GM19455 (cell line): ENCODE measurements at regions not wholly inside any gene's neighbourhood (a gene's known extent, or its start where the extent isn't known, plus 50 kb on each side); places are given as distances from the start of the nearest gene placed in this dataset.
A peak's percentile ranks its signal among the peaks of the same experiment; 100 is the strongest.

Experiments used
- ATAC-seq: cut with Tn5 transposase; IDR thresholded peaks from one replicate; pipeline ENCODE4 v1.9.1; 2021; ENCODE audit not compliant: unreplicated experiment

GRCh38 chr7:41255113-41255512 is 447.8 kb downstream of the INHBA start:
- ATAC-seq, result no peak

GRCh38 chr7:41252957-41253356 is 449.9 kb downstream of the INHBA start:
- ATAC-seq, result no peak

- ATAC-seq, result no peak
These were observed 450.3 kb downstream of the INHBA start for GRCh38 chr7:41252551-41252950.

GRCh38 chr7:41247143-41247865 is 455.6 kb downstream of the INHBA start:
- no peak for ATAC-seq

GRCh38 chr7:41245916-41246315 is 457.0 kb downstream of the INHBA start:
- ATAC-seq, result no peak

GRCh38 chr7:41244246-41244645 is 458.6 kb downstream of the INHBA start:
- no peak for ATAC-seq

- ATAC-seq, result no peak
These were observed 461.2 kb downstream of the INHBA start for GRCh38 chr7:41241641-41242040.

- no peak for ATAC-seq
These were observed 463.3 kb downstream of the INHBA start for GRCh38 chr7:41239596-41239995.

- no peak for ATAC-seq
These were observed 464.0 kb downstream of the INHBA start for GRCh38 chr7:41238851-41239331.

GRCh38 chr7:41237956-41238355 is 464.9 kb downstream of the INHBA start:
- no peak for ATAC-seq

GRCh38 chr7:41232086-41232485 is 470.8 kb downstream of the INHBA start:
- ATAC-seq, result no peak

GRCh38 chr7:41224063-41224763 is 478.7 kb downstream of the INHBA start:
- ATAC-seq, result no peak

GRCh38 chr7:41222746-41223145 is 480.1 kb downstream of the INHBA start:
- ATAC-seq, result no peak

GRCh38 chr7:41220266-41220665 is 482.6 kb downstream of the INHBA start:
- no peak for ATAC-seq

GRCh38 chr7:41219276-41219675 is 483.6 kb downstream of the INHBA start:
- ATAC-seq, result no peak

- no peak for ATAC-seq
These were observed 485.6 kb downstream of the INHBA start for GRCh38 chr7:41217306-41217705.

GRCh38 chr7:41207141-41207540 is 495.7 kb downstream of the INHBA start:
- no peak for ATAC-seq

GRCh38 chr7:41206267-41206666 is 496.6 kb downstream of the INHBA start:
- peak; percentile 21 for ATAC-seq

GRCh38 chr7:41205600-41205999 is 497.3 kb downstream of the INHBA start:
- peak; percentile 56 for ATAC-seq

GRCh38 chr7:41203542-41203941 is 499.3 kb downstream of the INHBA start:
- ATAC-seq, result no peak

- no peak for ATAC-seq
These were observed 501.9 kb downstream of the INHBA start for GRCh38 chr7:41201021-41201420.

- ATAC-seq, result no peak
These were observed 503.8 kb downstream of the INHBA start for GRCh38 chr7:41199136-41199535.
